Thymus (tissue), 11 donors: ENCODE measurements at regions not wholly inside any gene's neighbourhood (a gene's known extent, or its start where the extent isn't known, plus 50 kb on each side); places are given as distances from the start of the nearest gene placed in this dataset.

Experiments
- DNase-seq, 9 donors: peaks; one replicate each; pipeline ENCODE4 v3.0.0-alpha.2; 2013; ENCODE audit warnings: low spot score in 9 of 9, low read depth in 6 of 9, missing footprints in 1 of 9
- H3K27ac ChIP-seq, 2 donors: one replicate each; pipeline ENCODE4 v1.5.1; 2013; ENCODE audit warnings: control low read depth in 1 of 2, low read depth in 1 of 2, low read length in 1 of 2, mild to moderate bottlenecking in 1 of 2, moderate library complexity in 1 of 2
- H3K27me3 ChIP-seq, 2 donors: one replicate each; pipeline ENCODE4 v1.5.1; 2013; ENCODE audit warnings: low read length in 1 of 2; ENCODE audit not compliant: control insufficient read depth in 2 of 2, insufficient read depth in 1 of 2
- H3K36me3 ChIP-seq, 2 donors: one replicate each; pipeline ENCODE4 v1.5.1; 2013; ENCODE audit warnings: low read length in 1 of 2, mild to moderate bottlenecking in 1 of 2, moderate library complexity in 1 of 2; ENCODE audit not compliant: control insufficient read depth in 2 of 2, insufficient read depth in 2 of 2
- H3K4me1 ChIP-seq, 2 donors: one replicate each; pipeline ENCODE4 v1.5.1; 2013; ENCODE audit warnings: low read length in 2 of 2; ENCODE audit not compliant: control insufficient read depth in 2 of 2, insufficient read depth in 2 of 2
- H3K4me3 ChIP-seq, 2 donors: one replicate each; pipeline ENCODE4 v1.5.1; 2013; ENCODE audit warnings: low read length in 2 of 2, control low read depth in 1 of 2, mild to moderate bottlenecking in 1 of 2
- H3K9me3 ChIP-seq, 2 donors: one replicate each; pipeline ENCODE4 v1.5.1; 2013; ENCODE audit warnings: low read length in 1 of 2, mild to moderate bottlenecking in 1 of 2; ENCODE audit not compliant: control insufficient read depth in 2 of 2, insufficient read depth in 1 of 2
- WGBS: extraction: QIAGEN DNeasy Blood & Tissue Kit; methylation state at CpG from one replicate; pipeline ENCODE4 v1.1.7; 2013; 5-methylcytosine and 5-hydroxymethylcytosine counted together
- donor health status: healthy.

DNA sequence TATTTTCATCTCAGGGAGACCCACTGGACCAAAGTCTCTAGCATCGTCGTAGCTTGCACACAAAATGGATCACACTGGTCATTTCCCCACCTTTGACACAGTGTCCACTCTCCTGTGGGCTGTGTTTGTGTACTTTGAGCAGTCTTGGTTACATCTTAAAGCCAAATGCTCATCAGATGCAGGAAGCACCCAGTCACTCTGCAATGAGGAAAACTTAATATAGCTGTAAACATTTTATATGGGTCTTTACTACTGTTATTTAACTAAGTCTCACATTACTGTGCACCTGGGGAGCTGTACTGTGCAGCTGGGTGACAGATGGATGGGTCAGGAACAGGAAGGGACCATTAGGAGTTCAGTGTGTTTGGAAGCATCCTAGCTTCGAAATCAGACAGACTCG, 109.0 kb upstream of the CXCR4 start:
- Histone ChIP-seq H3K36me3 (no peaks in the 10 kb centered on the region), H3K4me3 (no peak overlapping the region), H3K4me1 (peaks cover 19 to 22% of the 10 kb centered on the region in 2 donors), H3K27ac (no peak overlapping the region), H3K27me3 (no peaks in the 10 kb centered on the region), H3K9me3 (no peaks in the 10 kb centered on the region)
- no peak for DNase-seq
- 90% methylated on average over 4 of the region's 4 CpGs for WGBS

- no peaks in the 10 kb centered on the region for H3K27me3 ChIP-seq
- peaks cover 19 to 22% of the 10 kb centered on the region in 2 donors for H3K4me1 ChIP-seq
- 18% methylated on average over 7 of the region's 7 CpGs for WGBS
- no peaks in the 10 kb centered on the region for H3K36me3 ChIP-seq
- no peaks in the 10 kb centered on the region for H3K9me3 ChIP-seq
- H3K4me3 ChIP-seq: no peak overlapping the region
- peak overlapping the region; percentile 0 to 53 for H3K27ac ChIP-seq
- peak in 1 of 9 donors; percentile 55 for DNase-seq
These were observed 108.2 kb upstream of the CXCR4 start for GRCh38 chr2:136225950-136226835.

GRCh38 chr2:136223274-136223673, 105.3 kb upstream of the CXCR4 start:
- WGBS: 92% methylated on average over 7 of the region's 7 CpGs
- H3K4me1 ChIP-seq: peaks cover 19 to 22% of the 10 kb centered on the region in 2 donors
- H3K27me3 ChIP-seq: no peaks in the 10 kb centered on the region

DNA sequence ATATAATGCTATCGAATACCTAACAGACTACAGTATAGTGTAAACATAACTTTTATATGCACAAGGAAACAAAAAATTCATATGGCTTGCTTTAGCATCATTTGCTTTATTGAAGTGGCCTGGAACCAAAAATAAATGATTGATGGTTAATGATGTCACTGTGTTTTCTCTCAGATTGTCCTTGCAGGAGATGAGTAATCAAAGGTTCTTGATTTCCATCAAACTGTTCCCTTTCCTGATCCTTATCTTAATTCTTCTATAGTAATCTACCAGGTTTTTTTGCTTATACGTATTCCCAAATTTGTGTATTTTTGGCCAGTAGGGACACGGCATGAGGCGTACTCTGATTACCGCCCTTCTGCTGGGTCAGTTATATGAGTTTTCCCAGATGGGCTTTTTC, 104.9 kb upstream of the CXCR4 start:
- no peak for DNase-seq
- Histone ChIP-seq H3K27ac (no peak overlapping the region), H3K4me3 (no peak overlapping the region), H3K4me1 (peaks cover 19 to 22% of the 10 kb centered on the region in 2 donors), H3K9me3 (no peaks in the 10 kb centered on the region), H3K36me3 (no peaks in the 10 kb centered on the region), H3K27me3 (no peaks in the 10 kb centered on the region)
- 78% methylated on average over 5 of the region's 5 CpGs for WGBS

More at GRCh38 chr2:136223274-136223673, 105.3 kb upstream of the CXCR4 start:
- no peak overlapping the region for H3K4me3 ChIP-seq
- no peak for DNase-seq
- no peaks in the 10 kb centered on the region for H3K9me3 ChIP-seq
- no peaks in the 10 kb centered on the region for H3K36me3 ChIP-seq
- no peak overlapping the region for H3K27ac ChIP-seq

DNA sequence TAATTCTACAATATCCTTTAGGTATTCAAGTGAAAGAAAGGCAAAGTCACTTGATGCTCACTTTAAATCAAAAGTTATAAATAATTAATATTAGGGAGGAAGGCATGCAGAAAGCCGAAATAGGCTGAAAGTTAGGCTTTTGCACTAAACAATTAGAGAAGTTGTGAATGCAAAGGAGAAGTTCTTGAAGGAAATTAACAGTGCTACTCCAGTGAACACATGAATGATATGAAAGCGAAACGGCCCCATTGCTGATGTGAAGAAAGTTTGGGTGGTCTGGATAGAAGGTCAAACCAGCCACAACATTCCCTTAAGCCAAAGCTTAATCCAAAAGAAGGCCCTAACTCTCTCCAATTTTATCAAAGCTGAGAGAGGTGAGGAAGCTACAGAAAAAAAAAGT, 103.1 kb upstream of the CXCR4 start:
- no peaks in the 10 kb centered on the region for H3K36me3 ChIP-seq
- no peaks in the 10 kb centered on the region for H3K9me3 ChIP-seq
- H3K4me3 ChIP-seq: no peak overlapping the region
- no peak for DNase-seq
- WGBS: 90% methylated on average over 3 of the region's 3 CpGs
- peaks cover 8 to 11% of the 10 kb centered on the region in 2 donors for H3K4me1 ChIP-seq
- H3K27me3 ChIP-seq: no peaks in the 10 kb centered on the region
- no peak overlapping the region for H3K27ac ChIP-seq

- Histone ChIP-seq H3K36me3 (no peaks in the 10 kb centered on the region), H3K27me3 (no peaks in the 10 kb centered on the region), H3K4me1 (peaks cover 0 to 2% of the 10 kb centered on the region in 2 donors), H3K27ac (no peak overlapping the region), H3K4me3 (no peak overlapping the region), H3K9me3 (no peaks in the 10 kb centered on the region)
- 95% methylated on average over 4 of the region's 4 CpGs for WGBS
- DNase-seq: no peak
These were observed 102.0 kb upstream of the CXCR4 start for GRCh38 chr2:136219963-136220362.

DNA sequence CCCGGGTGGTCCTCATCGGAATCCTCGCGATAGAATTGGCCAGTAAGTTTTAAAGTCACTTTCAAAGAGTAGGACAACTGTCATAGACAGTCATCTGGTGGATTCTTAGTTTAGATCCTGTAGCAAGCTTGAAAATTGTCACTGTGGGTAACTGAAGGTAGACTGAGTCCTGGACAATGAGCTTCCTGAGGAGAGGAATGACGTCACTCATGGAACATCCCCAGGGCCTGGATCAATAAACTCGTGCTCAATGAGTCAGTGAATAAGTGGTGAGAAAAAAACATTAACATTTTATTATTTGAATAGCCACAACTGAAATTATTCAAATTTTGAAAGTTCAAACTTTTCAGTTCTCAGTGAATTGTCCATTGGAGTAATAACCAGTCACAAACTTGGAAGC, 101.4 kb upstream of the CXCR4 start:
- no peak for DNase-seq
- no peak overlapping the region for H3K4me3 ChIP-seq
- no peaks in the 10 kb centered on the region for H3K36me3 ChIP-seq
- H3K4me1 ChIP-seq: peaks cover under 1 to 2% of the 10 kb centered on the region in 2 donors
- H3K9me3 ChIP-seq: no peaks in the 10 kb centered on the region
- no peak overlapping the region for H3K27ac ChIP-seq
- WGBS: 90% methylated on average over 6 of the region's 6 CpGs
- no peaks in the 10 kb centered on the region for H3K27me3 ChIP-seq

DNA sequence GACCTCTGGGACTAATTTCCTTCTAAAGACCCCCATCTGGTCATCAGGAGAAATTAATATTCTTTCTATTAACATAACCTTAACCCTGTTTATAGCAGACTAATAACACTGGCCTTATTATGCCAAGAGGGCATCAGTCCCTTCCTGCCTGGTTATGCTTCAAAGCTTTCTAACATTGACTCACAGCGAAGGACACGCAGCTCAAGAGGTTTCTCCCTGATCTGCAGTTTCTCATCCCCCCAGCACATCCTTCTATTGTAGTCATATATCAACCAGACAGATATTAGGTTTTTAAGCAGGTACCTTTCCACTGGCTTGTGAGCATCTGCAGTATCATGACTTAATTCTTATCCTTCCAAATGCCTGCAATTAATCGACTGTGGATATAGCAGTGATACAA, 100.0 kb upstream of the CXCR4 start:
- Histone ChIP-seq H3K27ac (no peak overlapping the region), H3K4me1 (peaks cover 7 to 9% of the 10 kb centered on the region in 2 donors), H3K4me3 (no peak overlapping the region), H3K36me3 (no peaks in the 10 kb centered on the region), H3K27me3 (no peaks in the 10 kb centered on the region), H3K9me3 (peaks cover 0 to 2% of the 10 kb centered on the region in 2 donors)
- DNase-seq: no peak
- 84% methylated on average over 3 of the region's 3 CpGs for WGBS

DNA sequence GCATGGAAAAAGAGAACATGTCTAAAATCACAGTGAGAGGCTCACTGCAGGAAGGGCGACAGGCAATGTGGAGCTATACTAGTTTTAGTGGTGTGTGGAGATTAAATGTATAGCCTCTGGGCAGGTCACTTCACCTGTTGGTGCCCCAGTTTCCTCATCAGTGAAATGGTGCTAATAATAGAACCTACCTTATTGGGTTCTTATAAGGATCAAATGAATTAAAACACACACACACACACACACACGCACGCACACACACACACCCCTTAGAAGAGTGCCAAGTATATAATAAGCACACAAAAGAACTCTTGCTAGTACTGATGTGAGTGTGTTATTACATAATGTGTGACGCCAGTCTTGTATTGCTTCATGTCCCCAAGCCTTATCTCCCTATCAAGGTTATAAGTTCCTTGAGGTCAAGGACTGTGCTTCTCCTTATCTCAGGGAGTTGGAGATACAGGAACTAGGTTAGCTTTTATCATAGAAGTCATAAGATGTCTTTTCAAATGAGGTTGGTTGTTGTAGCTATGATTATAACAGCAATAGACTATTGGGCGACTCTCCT, 98.0 kb upstream of the CXCR4 start:
- H3K4me3 ChIP-seq: no peak overlapping the region
- DNase-seq: no peak
- no peak overlapping the region for H3K27ac ChIP-seq
- H3K36me3 ChIP-seq: no peaks in the 10 kb centered on the region
- H3K4me1 ChIP-seq: peaks cover 26 to 28% of the 10 kb centered on the region in 2 donors
- 95% methylated on average over 5 of the region's 5 CpGs for WGBS
- no peaks in the 10 kb centered on the region for H3K27me3 ChIP-seq
- H3K9me3 ChIP-seq: peaks cover 0 to 2% of the 10 kb centered on the region in 2 donors
